Endothelial cell of umbilical vein (primary cell): ENCODE measurements at regions not wholly inside any gene's neighbourhood (a gene's known extent, or its start where the extent isn't known, plus 50 kb on each side); places are given as distances from the start of the nearest gene placed in this dataset.

Experiments used
- BruUV-seq: library from RNA; stranded (reverse); fragments of 400-500 nt; replicated peaks from 2 replicates; lab custom pipeline; 2021; lab: Mats Ljungman, UMichigan
- CTCF ChIA-PET: fragments of 300-600, 350-600 bp; sonication (Branson Sonifier 250); formaldehyde crosslinking; loops from one replicate; lab custom pipeline; 2021; ENCODE audit warnings: antibody characterized with exemption, inconsistent platforms; lab: Charles Lee
- POLR2A ChIA-PET: fragments of 300-600, 350-600 bp; sonication (Branson Sonifier 250); formaldehyde crosslinking; loops from one replicate; lab custom pipeline; 2021; ENCODE audit warnings: antibody characterized with exemption, inconsistent platforms; lab: Charles Lee
- DNase-seq: peaks from one replicate; pipeline ENCODE4 v3.0.0-alpha.2; 2011; ENCODE audit warnings: low read depth, low spot score
- FAIRE-seq: peaks from 2 replicates; lab custom pipeline; 2011; peaks lifted over from hg19 to GRCh38; lab: Jason Lieb, UNC
- H2AFZ ChIP-seq: 2 replicates; pipeline ENCODE4 v1.6.0; 2012; ENCODE audit warnings: low read depth, low read length, control low read depth, inconsistent platforms
- H3K27ac ChIP-seq: 2 replicates; pipeline ENCODE4 v1.5.1; 2011; ENCODE audit warnings: low read depth, mild to moderate bottlenecking, control low read depth, low read length, moderate library complexity; ENCODE audit not compliant: insufficient read depth
- H3K27me3 ChIP-seq, 2 experiments: 2 replicates each; pipeline versions ENCODE4 v1.6.0 to v1.6.1; 2011; ENCODE audit warnings: low read length in 2 of 2, mixed read lengths in 1 of 2; ENCODE audit not compliant: control insufficient read depth in 2 of 2, insufficient read depth in 2 of 2
- H3K36me3 ChIP-seq, 2 experiments: 2 replicates in 1 of 2; 3 replicates in 1 of 2; pipeline ENCODE4 v1.5.1; 2011; ENCODE audit warnings: low read length in 2 of 2, mild to moderate bottlenecking in 1 of 2, moderate library complexity in 1 of 2; ENCODE audit not compliant: control insufficient read depth in 2 of 2, insufficient read depth in 2 of 2; ENCODE audit errors: extremely low read depth in 1 of 2
- H3K4me1 ChIP-seq: 3 replicates; pipeline ENCODE4 v1.5.1; 2011; ENCODE audit warnings: mild to moderate bottlenecking, low read length; ENCODE audit not compliant: control insufficient read depth, insufficient read depth; ENCODE audit errors: extremely low read depth
- H3K4me2 ChIP-seq: 2 replicates; pipeline ENCODE4 v1.6.1; 2011; ENCODE audit warnings: low read length, control low read depth, mixed read lengths; ENCODE audit not compliant: insufficient read depth
- H3K4me3 ChIP-seq, 3 experiments: fragments of 200-600 bp in 1 of 3; sonication (generic), shearing (Covaris generic) in 1 of 3; replicated peaks in 1 of 3; 2 replicates each; pipeline ENCODE4 v1.5.1; 2011 to 2016; ENCODE audit warnings: control low read depth in 3 of 3, low read length in 3 of 3, mild to moderate bottlenecking in 2 of 3, inconsistent platforms in 1 of 3, low read depth in 1 of 3, moderate library complexity in 1 of 3; ENCODE audit not compliant: insufficient read depth in 1 of 3
- H3K79me2 ChIP-seq: 2 replicates; pipeline ENCODE4 v1.6.0; 2012; ENCODE audit warnings: low read length, inconsistent platforms; ENCODE audit not compliant: control insufficient read depth, insufficient read depth
- H3K9ac ChIP-seq: replicated peaks from 2 replicates; pipeline ENCODE3; 2011; ENCODE audit warnings: low read length, control low read depth; ENCODE audit not compliant: insufficient read depth; ENCODE audit errors: extremely low read depth
- H3K9me1 ChIP-seq: replicated peaks from 3 replicates; pipeline ENCODE4 v1.6.0; 2011; ENCODE audit warnings: mild to moderate bottlenecking, low read length; ENCODE audit not compliant: control insufficient read depth, insufficient read depth; ENCODE audit errors: extremely low read depth
- H3K9me3 ChIP-seq: replicated peaks from 2 replicates; pipeline ENCODE4 v1.5.1; 2012; ENCODE audit warnings: low read length, inconsistent platforms; ENCODE audit not compliant: control insufficient read depth, insufficient read depth
- H4K20me1 ChIP-seq: replicated peaks from 2 replicates; pipeline ENCODE3; 2011; ENCODE audit warnings: mild to moderate bottlenecking, low read length; ENCODE audit not compliant: control insufficient read depth, insufficient read depth; ENCODE audit errors: extremely low read depth
- CTCF ChIP-seq, 2 donors: IDR thresholded peaks; 1 replicate in 1 of 2; 2 replicates in 1 of 2; pipeline ENCODE4 v1.5.1; 2011; ENCODE audit warnings: low read length in 2 of 2, mild to moderate bottlenecking in 2 of 2, moderate library complexity in 2 of 2, control low read depth in 1 of 2, inconsistent platforms in 1 of 2, low read depth in 1 of 2; ENCODE audit not compliant: insufficient read depth in 1 of 2; ENCODE audit errors: extremely low read depth in 1 of 2
- EZH2 ChIP-seq: IDR thresholded peaks from 2 replicates; pipeline ENCODE4 v1.6.1; 2012; ENCODE audit warnings: borderline replicate concordance, low read depth, mild to moderate bottlenecking, moderate library complexity, low read length, inconsistent platforms; ENCODE audit not compliant: severe bottlenecking
- FOS ChIP-seq: IDR thresholded peaks from 2 replicates; pipeline ENCODE4 v1.6.1; 2011; ENCODE audit warnings: mild to moderate bottlenecking, low read length, moderate library complexity, borderline replicate concordance; ENCODE audit not compliant: insufficient read depth
- GATA2 ChIP-seq: IDR thresholded peaks from 2 replicates; pipeline ENCODE4 v1.7.0; 2011; ENCODE audit warnings: low read depth, mild to moderate bottlenecking, moderate library complexity, mixed read lengths, low read length; ENCODE audit not compliant: insufficient read length, insufficient read depth
- JUN ChIP-seq: IDR thresholded peaks from 2 replicates; pipeline ENCODE4 v1.6.1; 2011; ENCODE audit warnings: borderline replicate concordance, low read depth; ENCODE audit not compliant: insufficient read length, insufficient read depth
- MYC ChIP-seq: IDR thresholded peaks from one replicate; pipeline ENCODE4 v1.6.1; 2011; ENCODE audit warnings: mild to moderate bottlenecking, low read depth, low read length
- POLR2A ChIP-seq: IDR thresholded peaks from 2 replicates; pipeline ENCODE4 v1.6.1; 2012; ENCODE audit warnings: low read depth, mild to moderate bottlenecking, control low read depth, low read length
- POLR2AphosphoS5 ChIP-seq: IDR thresholded peaks from 2 replicates; pipeline ENCODE4 v1.6.1; 2012; ENCODE audit warnings: low read depth, mild to moderate bottlenecking, control low read depth, low read length, moderate library complexity; ENCODE audit not compliant: insufficient read depth
- dilution Hi-C: fragments of 300-500 bp; cut with MboI; formaldehyde crosslinking; loops from one replicate; pipeline ENCODE4 v1.15.0; 2019; ENCODE audit warnings: low sequenced_read_pairs; ENCODE audit not compliant: extremely low pct_ligation_motif_present
- intact Hi-C: fragments of 100-400 bp; cut with micrococcal nuclease; formaldehyde crosslinking; loops from one replicate; pipeline ENCODE4 v1.10.0; 2022
- TF ChIP-seq, protein P1 (sequence below): IDR thresholded peaks from 2 replicates; pipeline ENCODE4 v1.6.1; 2011; ENCODE audit not compliant: insufficient read depth, insufficient read length

- peak; percentile 10 for TF ChIP-seq GATA2
- TF ChIP-seq POLR2A, result no peak
- no peak for TF ChIP-seq CTCF (IDR thresholded peaks at IDR 0.05; ENCODE audit: extremely low read depth in 1 of 2, insufficient read depth in 1 of 2, low read depth in 1 of 2, low read length in 2 of 2)
- Histone ChIP-seq H2AFZ (no peak overlapping the region), H3K9ac (no peak overlapping the region), H3K4me2 (no peak overlapping the region), H3K27ac (peak overlapping the region; percentile 69), H3K4me1 (peaks cover 14% of the 10 kb centered on the region), H4K20me1 (no peaks in the 10 kb centered on the region), H3K36me3 (no peaks in the 10 kb centered on the region), H3K79me2 (no peaks in the 10 kb centered on the region), H3K9me3 (no peaks in the 10 kb centered on the region), H3K9me1 (no peaks in the 10 kb centered on the region), H3K27me3 (no peaks in the 10 kb centered on the region), H3K4me3 (no peak overlapping the region)
- intact Hi-C loops (no loop called here), dilution Hi-C loops (no loop called here)
- FAIRE-seq (no peak), DNase-seq (no peak)
- no TSS peak for BruUV-seq
- CTCF ChIA-PET, result interaction anchor here (1.1 to 2.0 kb wide), 6 partner anchors 9 to 599 kb away, joined by 3 to 8 read pairs (median 4); no protein-coding TSS in a partner anchor
- POLR2A ChIA-PET, result interaction anchor here (1.2 kb wide), 1 partner anchor 55 kb away, joined by 3 read pairs; no protein-coding TSS in a partner anchor
Observed at GRCh38 chr18:70982292-70982691, 693.4 kb downstream of the SOCS6 start.

DNA sequence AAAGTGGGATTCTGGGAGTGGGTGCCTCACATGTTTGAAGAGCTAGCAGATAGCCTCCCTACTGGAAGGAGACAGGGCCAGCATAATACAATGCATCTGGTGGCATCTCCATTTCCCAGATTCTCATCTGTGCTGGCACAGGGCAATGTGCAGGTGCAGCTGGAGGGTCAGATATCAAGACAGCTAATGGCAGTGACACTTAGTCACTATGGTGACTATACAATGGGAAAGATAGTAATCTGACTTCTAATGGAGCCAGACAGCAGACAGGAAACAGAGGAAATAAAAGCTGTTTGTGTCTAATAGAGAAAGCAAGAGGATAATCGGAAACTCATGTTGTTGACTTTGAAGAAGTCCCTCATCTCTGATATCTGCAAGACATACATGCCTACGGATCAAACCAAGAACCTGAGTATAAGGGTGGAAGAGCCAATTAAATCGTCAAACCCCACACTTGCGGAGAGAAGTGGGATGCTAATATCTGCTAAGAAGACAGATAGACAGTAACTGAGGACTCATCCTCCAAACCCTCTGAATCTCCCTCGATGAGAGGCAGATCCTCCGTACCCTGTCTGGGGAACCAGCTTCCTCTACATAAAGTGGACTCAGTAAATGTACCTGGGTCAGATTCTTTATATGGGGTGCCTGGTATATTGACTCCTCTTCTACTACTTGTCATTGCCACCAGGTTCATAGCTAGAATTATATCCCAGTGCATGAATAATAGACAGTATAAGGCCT lies 692.7 kb downstream of the SOCS6 start:
- peak; percentile 66 for FAIRE-seq
- BruUV-seq, result no TSS peak

More for the DNA sequence above, 692.7 kb downstream of the SOCS6 start:
- H3K4me2 ChIP-seq, result no peak overlapping the region
- POLR2A ChIA-PET, result interaction anchor here (1.2 kb wide), 1 partner anchor 55 kb away, joined by 3 read pairs; no protein-coding TSS in a partner anchor
- no peaks in the 10 kb centered on the region for H3K9me1 ChIP-seq
- H3K27me3 ChIP-seq, result no peaks in the 10 kb centered on the region
- dilution Hi-C loops, result no loop called here
- no peaks in the 10 kb centered on the region for H4K20me1 ChIP-seq
- peak; percentile 73 for DNase-seq
- intact Hi-C loops, result loop anchor here (1.0 to 2.0 kb wide), 5 partner anchors 15 to 56 kb away; no protein-coding TSS in a partner anchor
- no peak overlapping the region for H2AFZ ChIP-seq
- H3K4me1 ChIP-seq, result peaks cover 14% of the 10 kb centered on the region
- H3K79me2 ChIP-seq, result no peaks in the 10 kb centered on the region
- no peak overlapping the region for H3K4me3 ChIP-seq
- H3K9ac ChIP-seq, result no peak overlapping the region
- no peaks in the 10 kb centered on the region for H3K36me3 ChIP-seq
- TF ChIP-seq FOS, result peak; percentile 74
- peak; percentile 99 for TF ChIP-seq GATA2
- TF ChIP-seq POLR2AphosphoS5, result peak; percentile 56
- no peak for TF ChIP-seq POLR2A
- TF ChIP-seq CTCF (IDR thresholded peaks at IDR 0.05; ENCODE audit: extremely low read depth in 1 of 2, insufficient read depth in 1 of 2, low read depth in 1 of 2, low read length in 2 of 2), result no peak
- TF ChIP-seq, protein P1, sequence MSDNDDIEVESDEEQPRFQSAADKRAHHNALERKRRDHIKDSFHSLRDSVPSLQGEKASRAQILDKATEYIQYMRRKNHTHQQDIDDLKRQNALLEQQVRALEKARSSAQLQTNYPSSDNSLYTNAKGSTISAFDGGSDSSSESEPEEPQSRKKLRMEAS, result no peak
- TF ChIP-seq EZH2, result no peak
- TF ChIP-seq JUN, result peak; percentile 49
- no peak for TF ChIP-seq MYC
- CTCF ChIA-PET, result interaction anchor here (1.0 to 2.0 kb wide), 7 partner anchors 8 to 599 kb away, joined by 3 to 8 read pairs (median 4); no protein-coding TSS in a partner anchor
- no peaks in the 10 kb centered on the region for H3K9me3 ChIP-seq
- H3K27ac ChIP-seq, result peak overlapping the region; percentile 69
